H4 (cell line): ENCODE measurements at regions not wholly inside any gene's neighbourhood (a gene's known extent, or its start where the extent isn't known, plus 50 kb on each side); places are given as distances from the start of the nearest gene placed in this dataset.

Experiments used
- DNase-seq: peaks from one replicate; pipeline ENCODE4 v3.0.0-alpha.2; 2015; ENCODE audit warnings: low spot score

GRCh38 chr2:64317707-64318475 is 136.1 kb upstream of the LGALSL start:
- no peak for DNase-seq

GRCh38 chr2:64318476-64318748 is 135.6 kb upstream of the LGALSL start:
- no peak for DNase-seq

DNA sequence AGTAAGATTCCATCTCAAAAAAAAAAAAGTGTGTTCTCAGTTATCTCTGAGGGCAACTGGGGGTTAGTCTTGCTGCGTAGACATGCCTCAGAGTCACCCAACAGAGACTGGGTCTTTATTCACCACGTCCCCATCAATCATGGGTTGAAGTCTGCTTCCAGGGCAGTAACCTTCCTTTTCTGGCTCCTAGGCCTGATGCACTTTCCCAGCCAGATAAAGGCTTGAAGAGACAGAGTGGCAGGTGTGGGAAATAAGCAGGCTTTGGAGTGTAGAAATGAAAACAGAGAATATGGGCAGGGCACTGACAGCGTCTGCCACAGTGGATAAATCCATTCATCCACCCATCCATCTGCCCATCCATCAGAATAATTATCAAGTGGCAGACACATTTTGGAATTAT is 134.1 kb upstream of the LGALSL start:
- no peak for DNase-seq

DNA sequence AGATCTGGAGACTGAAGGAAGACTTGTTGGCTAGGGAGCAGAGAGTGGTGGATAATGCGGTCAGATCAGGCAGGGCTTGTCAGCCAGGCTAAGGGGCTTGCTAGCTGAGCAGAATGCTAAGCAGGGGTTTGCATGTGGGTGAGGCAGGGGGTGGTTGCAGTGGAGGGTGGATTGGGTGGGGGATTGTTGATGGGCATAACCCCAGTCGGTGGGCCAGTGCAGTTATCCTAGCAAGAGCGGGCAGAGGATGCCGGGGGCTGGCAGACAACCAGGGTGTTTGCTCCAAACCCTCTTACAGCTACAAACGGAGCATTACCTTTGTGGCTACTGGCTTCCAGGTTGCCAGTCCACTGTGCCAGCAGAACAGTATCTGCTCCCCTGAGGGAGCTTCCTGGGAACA is 131.5 kb upstream of the LGALSL start:
- no peak for DNase-seq

GRCh38 chr2:64323197-64323596 is 130.8 kb upstream of the LGALSL start:
- DNase-seq: no peak

GRCh38 chr2:64324746-64325410 is 129.1 kb upstream of the LGALSL start:
- DNase-seq: no peak

- no peak for DNase-seq
These were observed 128.5 kb upstream of the LGALSL start for GRCh38 chr2:64325477-64325851.

DNA sequence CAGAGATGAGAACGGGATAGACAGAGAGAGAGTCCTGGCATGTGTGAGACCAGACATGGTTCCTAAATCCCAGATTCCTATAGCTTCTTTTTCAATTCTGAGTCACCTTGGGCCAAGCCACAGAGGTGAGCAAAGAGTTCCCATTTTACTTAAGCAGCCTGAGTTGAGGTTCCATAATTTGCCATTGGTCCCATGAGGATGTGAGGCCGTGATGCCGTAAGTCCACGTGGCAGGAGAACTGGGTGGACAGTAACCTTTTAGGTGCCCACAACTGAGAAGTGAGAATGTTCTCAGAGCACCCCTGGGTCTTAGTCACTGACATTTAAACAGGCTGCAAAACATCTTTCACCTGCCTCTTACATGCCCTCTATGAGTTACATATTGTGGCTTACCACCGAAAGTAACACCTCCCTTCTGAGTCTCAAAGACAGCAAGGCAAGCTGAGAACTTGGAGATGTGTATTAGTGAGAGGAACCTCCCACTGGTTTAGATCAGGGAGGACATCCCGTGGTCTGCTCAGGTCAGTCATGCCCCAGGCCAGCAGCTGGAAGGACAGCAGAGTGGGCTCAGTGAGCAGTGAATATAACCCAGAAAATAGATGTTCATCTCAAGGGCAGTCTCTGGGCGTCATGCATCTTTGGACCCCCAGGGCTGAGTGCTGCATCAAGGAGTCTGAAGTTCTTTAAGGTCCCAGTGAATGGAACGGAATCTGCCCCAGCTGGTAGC is 127.9 kb upstream of the LGALSL start:
- no peak for DNase-seq

GRCh38 chr2:64326578-64327050 is 127.3 kb upstream of the LGALSL start:
- no peak for DNase-seq

- no peak for DNase-seq
These were observed 126.8 kb upstream of the LGALSL start for GRCh38 chr2:64327129-64327509.

DNA sequence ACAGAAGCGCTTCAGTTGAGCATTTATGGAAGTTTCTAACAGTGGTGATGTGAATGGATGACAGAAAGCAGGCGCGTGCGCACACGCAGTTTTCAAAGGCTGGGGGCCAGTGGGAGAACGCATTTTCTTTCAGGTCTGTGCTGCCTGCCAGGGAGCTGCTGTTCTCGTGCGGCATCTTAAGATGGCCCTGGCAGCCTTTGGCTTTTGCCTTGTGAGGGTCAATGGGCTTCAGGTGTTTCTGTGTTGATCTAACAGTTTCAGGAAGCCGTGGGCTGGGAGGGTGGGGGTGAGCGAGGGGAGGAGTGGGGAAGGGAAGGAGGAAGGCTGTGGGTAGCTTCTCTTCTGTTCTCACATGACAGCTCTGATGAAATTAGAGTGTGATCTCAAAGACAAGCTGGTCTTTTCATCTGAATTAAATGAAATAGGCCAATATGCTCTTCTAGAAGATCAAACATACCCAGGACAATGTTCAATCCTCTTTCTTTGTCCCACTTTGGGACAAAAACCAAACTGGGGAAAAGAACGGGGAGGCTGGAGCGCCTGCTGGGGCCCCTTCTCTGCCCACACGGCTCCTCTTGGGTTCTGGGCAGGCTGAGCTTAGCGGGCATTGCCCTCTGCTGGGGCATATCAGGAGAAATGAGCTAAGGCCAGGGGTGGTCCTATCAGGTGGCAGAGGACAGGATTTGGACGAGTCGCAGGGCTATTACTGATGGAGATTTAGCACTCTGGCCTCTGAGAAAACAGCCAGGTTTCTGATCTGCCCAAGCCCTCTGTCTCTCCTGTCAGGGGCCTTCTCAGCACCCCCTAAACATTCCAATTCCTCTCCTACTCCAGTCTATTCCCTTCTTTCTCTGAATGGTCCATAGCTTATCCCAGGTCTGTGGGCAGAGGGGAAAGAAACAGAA is 126.2 kb upstream of the LGALSL start:
- no peak for DNase-seq

- no peak for DNase-seq
These were observed 125.6 kb upstream of the LGALSL start for GRCh38 chr2:64328415-64328722.

DNA sequence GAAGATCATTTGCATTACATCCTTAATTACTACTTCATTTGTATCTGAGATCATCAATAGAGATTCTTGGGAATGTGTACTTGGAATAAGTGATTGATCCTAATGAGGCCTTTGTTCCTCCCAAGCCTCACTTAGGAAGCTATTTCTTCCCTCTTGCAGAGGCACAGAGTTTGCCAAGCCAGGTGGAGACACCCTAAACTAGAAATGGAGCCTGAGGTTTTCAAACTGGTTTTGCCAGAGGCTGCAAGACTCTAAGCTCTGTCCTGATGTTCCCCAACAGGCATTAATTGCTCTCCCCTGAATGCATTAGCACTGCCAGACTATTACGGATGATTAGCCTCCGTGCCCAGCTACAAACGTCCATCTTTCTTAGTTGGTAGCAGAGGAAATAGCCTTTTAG is 125.2 kb upstream of the LGALSL start:
- DNase-seq: no peak

DNA sequence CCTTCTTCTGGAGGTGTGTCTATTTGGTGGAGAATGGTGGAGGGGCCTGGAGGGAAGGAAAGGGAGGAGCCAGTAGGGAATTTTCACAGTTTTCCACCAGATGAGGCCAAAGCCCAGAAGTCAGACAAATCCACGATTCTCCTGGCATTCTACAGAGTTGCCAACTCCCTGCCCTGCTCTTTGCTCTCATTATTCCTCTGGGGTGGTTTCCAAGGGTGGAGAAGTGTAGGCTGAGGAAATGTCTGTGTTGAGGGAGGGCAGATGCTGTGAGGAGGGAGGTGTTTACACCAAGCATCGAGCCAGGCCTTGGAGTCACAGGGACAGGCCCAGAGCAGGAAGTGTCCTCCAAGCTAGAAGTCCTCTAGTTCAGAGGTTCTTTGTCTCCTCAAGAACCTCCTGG is 124.1 kb upstream of the LGALSL start:
- DNase-seq: peak; percentile 25

- peak; percentile 77 for DNase-seq
These were observed 123.5 kb upstream of the LGALSL start for GRCh38 chr2:64330281-64331113.

DNA sequence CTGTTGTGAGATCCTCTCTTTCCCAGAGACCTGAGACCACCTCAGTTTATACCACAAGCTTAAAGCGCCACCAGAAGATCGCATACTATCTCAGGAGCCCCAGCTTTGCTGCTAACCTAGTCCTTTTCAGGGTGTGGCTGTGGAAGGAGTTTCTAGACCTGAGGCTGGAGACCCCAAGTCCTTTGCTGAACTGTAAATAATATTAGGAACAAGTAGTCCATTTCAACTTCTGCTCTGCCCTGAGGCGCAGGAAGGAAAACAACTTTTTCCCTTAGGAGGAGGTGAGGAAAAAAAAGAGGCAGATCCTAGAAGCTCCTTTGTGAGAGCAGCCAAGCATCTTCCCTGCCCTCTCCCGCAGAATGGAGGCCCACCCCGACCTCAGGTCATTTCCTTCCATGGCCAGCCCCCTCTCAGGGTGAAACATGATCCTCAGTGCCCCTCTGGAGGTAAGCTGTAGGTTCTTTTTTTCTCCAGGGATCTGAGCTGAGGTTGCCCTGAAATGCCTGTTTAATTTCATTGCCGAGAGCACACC is 122.8 kb upstream of the LGALSL start:
- no peak for DNase-seq

GRCh38 chr2:64331849-64332699 is 121.9 kb upstream of the LGALSL start:
- no peak for DNase-seq

- no peak for DNase-seq
These were observed 117.8 kb upstream of the LGALSL start for GRCh38 chr2:64336171-64336570.

- no peak for DNase-seq
These were observed 116.6 kb upstream of the LGALSL start for GRCh38 chr2:64337314-64337713.

- DNase-seq: no peak
These were observed 115.9 kb upstream of the LGALSL start for GRCh38 chr2:64338108-64338507.
